OCI-LY7 (cell line): ENCODE measurements at regions not wholly inside any gene's neighbourhood (a gene's known extent, or its start where the extent isn't known, plus 50 kb on each side); places are given as distances from the start of the nearest gene placed in this dataset.

Source experiments
- CTCF ChIP-seq: fragments of 200-600 bp; sonication (generic); conservative IDR thresholded peaks from 2 replicates; pipeline ENCODE4 v1.5.1; 2014; ENCODE audit warnings: mild to moderate bottlenecking, antibody characterized with exemption, low read length, moderate library complexity, mixed read lengths
- EZH2phosphoT487 ChIP-seq: fragments of 200-600 bp; sonication (generic); IDR thresholded peaks from 2 replicates; pipeline ENCODE4 v1.6.1; 2018; ENCODE audit warnings: low read depth, borderline replicate concordance, mild to moderate bottlenecking, mixed run types, antibody characterized with exemption, low read length, moderate library complexity, mixed read lengths

GRCh38 chr14:30322819-30323218 lies 236.1 kb upstream of the G2E3 start:
- no peak for TF ChIP-seq CTCF
- TF ChIP-seq EZH2phosphoT487 = no peak
